GM12878 (cell line): ENCODE measurements at regions not wholly inside any gene's neighbourhood (a gene's known extent, or its start where the extent isn't known, plus 50 kb on each side); places are given as distances from the start of the nearest gene placed in this dataset.

Experiments
- CHD4 ChIP-seq: fragments of 200-600 bp; sonication (generic); IDR thresholded peaks from 2 replicates; pipeline ENCODE4 v1.6.1; 2016; ENCODE audit warnings: mild to moderate bottlenecking
- RAD21 ChIP-seq: IDR thresholded peaks from 2 replicates; pipeline ENCODE4 v1.6.1; 2011; ENCODE audit warnings: mild to moderate bottlenecking, low read depth, low read length, moderate library complexity; ENCODE audit not compliant: insufficient read depth
- SIN3A ChIP-seq: IDR thresholded peaks from 2 replicates; pipeline ENCODE4 v1.6.1; 2012; ENCODE audit warnings: low read depth, low read length, improper control_type of control experiment
- SP1 ChIP-seq: IDR thresholded peaks from one replicate; pipeline ENCODE4 v1.6.1; 2011; ENCODE audit warnings: low read depth, low read length

- TF ChIP-seq SIN3A (no peak), SP1 (no peak), CHD4 (no peak), RAD21 (no peak)
Observed at GRCh38 chr3:70618151-70618550, 305.7 kb upstream of the MDFIC2 start.
